H9 (cell line): ENCODE measurements at regions not wholly inside any gene's neighbourhood (a gene's known extent, or its start where the extent isn't known, plus 50 kb on each side); places are given as distances from the start of the nearest gene placed in this dataset.

Experiments
- DNase-seq: peaks from one replicate; pipeline ENCODE4 v3.0.0-alpha.2; 2017
- H2AFZ ChIP-seq: one replicate; pipeline ENCODE4 v1.6.1; 2013; ENCODE audit warnings: mild to moderate bottlenecking, low read length, control low read depth, moderate library complexity
- H2AK5ac ChIP-seq: 2 replicates; pipeline ENCODE4 v1.6.1; 2013; ENCODE audit warnings: low read length, control low read depth, mixed read lengths; ENCODE audit not compliant: insufficient read length
- H2BK120ac ChIP-seq: one replicate; pipeline ENCODE4 v1.6.1; 2013; ENCODE audit warnings: low read depth, mild to moderate bottlenecking, low read length, control low read depth, inconsistent platforms; ENCODE audit not compliant: poor library complexity, severe bottlenecking
- H2BK12ac ChIP-seq: 2 replicates; pipeline ENCODE4 v1.6.1; 2013; ENCODE audit warnings: low read length, control low read depth, mixed read lengths, low read depth; ENCODE audit not compliant: insufficient read length
- H2BK15ac ChIP-seq: 2 replicates; pipeline ENCODE4 v1.6.1; 2013; ENCODE audit warnings: low read depth, low read length, control low read depth
- H2BK20ac ChIP-seq: one replicate; pipeline ENCODE4 v1.6.1; 2013; ENCODE audit warnings: low read depth, mild to moderate bottlenecking, low read length, control low read depth, inconsistent platforms; ENCODE audit not compliant: poor library complexity, severe bottlenecking
- H2BK5ac ChIP-seq: 2 replicates; pipeline ENCODE4 v1.6.1; 2013; ENCODE audit warnings: low read length, control low read depth, mixed read lengths; ENCODE audit not compliant: insufficient read length
- H3K14ac ChIP-seq: 2 replicates; pipeline ENCODE4 v1.6.1; 2013; ENCODE audit warnings: low read length, control low read depth; ENCODE audit not compliant: insufficient read depth
- H3K18ac ChIP-seq: 2 replicates; pipeline ENCODE4 v1.6.1; 2013; ENCODE audit warnings: low read depth, mild to moderate bottlenecking, mixed read lengths, low read length, control low read depth; ENCODE audit not compliant: insufficient read length
- H3K23ac ChIP-seq: 2 replicates; pipeline ENCODE4 v1.6.1; 2013; ENCODE audit warnings: low read length, control low read depth, mixed read lengths, low read depth; ENCODE audit not compliant: insufficient read length
- H3K23me2 ChIP-seq: 2 replicates; pipeline ENCODE4 v1.6.1; 2013; ENCODE audit warnings: low read depth, mild to moderate bottlenecking, mixed read lengths, low read length, control low read depth; ENCODE audit not compliant: insufficient read length, poor library complexity, severe bottlenecking
- H3K27ac ChIP-seq: 2 replicates; pipeline ENCODE4 v1.5.1; 2013; ENCODE audit warnings: low read length, control low read depth, mixed read lengths, low read depth; ENCODE audit not compliant: insufficient read length
- H3K27me3 ChIP-seq: 2 replicates; pipeline ENCODE4 v1.6.1; 2013; ENCODE audit warnings: low read length, control low read depth, inconsistent platforms; ENCODE audit not compliant: insufficient read depth
- H3K4ac ChIP-seq: 2 replicates; pipeline ENCODE4 v1.6.1; 2013; ENCODE audit warnings: low read depth, mild to moderate bottlenecking, control low read depth, inconsistent platforms, low read length, moderate library complexity
- H3K4me1 ChIP-seq: 2 replicates; pipeline ENCODE4 v1.6.1; 2013; ENCODE audit warnings: low read length, control low read depth, inconsistent platforms; ENCODE audit not compliant: insufficient read depth
- H3K4me2 ChIP-seq: 2 replicates; pipeline ENCODE4 v1.6.1; 2013; ENCODE audit warnings: low read length, control low read depth, mixed read lengths; ENCODE audit not compliant: insufficient read length, insufficient read depth
- H3K56ac ChIP-seq: 2 replicates; pipeline ENCODE4 v1.6.1; 2013; ENCODE audit warnings: low read depth, mild to moderate bottlenecking, mixed read lengths, low read length, control low read depth; ENCODE audit not compliant: insufficient read length
- H3K79me1 ChIP-seq: 2 replicates; pipeline ENCODE4 v1.6.1; 2013; ENCODE audit warnings: low read depth, mild to moderate bottlenecking, moderate library complexity, low read length, control low read depth, inconsistent platforms; ENCODE audit not compliant: insufficient read depth, poor library complexity, severe bottlenecking
- H3K79me2 ChIP-seq: 2 replicates; pipeline ENCODE4 v1.6.1; 2013; ENCODE audit warnings: low read length, control low read depth, inconsistent platforms; ENCODE audit not compliant: insufficient read depth
- H3K9ac ChIP-seq: 2 replicates; pipeline ENCODE4 v1.6.1; 2013; ENCODE audit warnings: low read length, control low read depth, mixed read lengths; ENCODE audit not compliant: insufficient read length; ENCODE audit errors: extremely low read depth
- H3K9me3 ChIP-seq: one replicate; pipeline ENCODE4 v1.6.1; 2013; ENCODE audit warnings: low read depth, low read length, inconsistent platforms; ENCODE audit not compliant: control insufficient read depth
- H3T11ph ChIP-seq: one replicate; pipeline ENCODE4 v1.6.1; 2013; ENCODE audit warnings: mild to moderate bottlenecking, low read length, control low read depth, inconsistent platforms
- H4K20me1 ChIP-seq: one replicate; pipeline ENCODE4 v1.6.1; 2013; ENCODE audit not compliant: control insufficient read depth, insufficient read length, insufficient read depth
- H4K5ac ChIP-seq: 2 replicates; pipeline ENCODE4 v1.6.1; 2013; ENCODE audit warnings: low read depth, mild to moderate bottlenecking, mixed read lengths, low read length, control low read depth; ENCODE audit not compliant: insufficient read length
- H4K8ac ChIP-seq: replicated peaks from 2 replicates; pipeline ENCODE4 v1.6.1; 2013; ENCODE audit warnings: low read length, control low read depth, mixed read lengths, low read depth; ENCODE audit not compliant: insufficient read length
- H4K91ac ChIP-seq: 2 replicates; pipeline ENCODE4 v1.6.1; 2013; ENCODE audit warnings: low read depth, mild to moderate bottlenecking, moderate library complexity, mixed read lengths, low read length, control low read depth; ENCODE audit not compliant: insufficient read length
- H3K27ac Mint-ChIP-seq, 3 experiments: 2 replicates in 2 of 3; 3 replicates in 1 of 3; pipeline ENCODE4 v1.8.0; 2020 to 2021; ENCODE audit warnings: mixed read lengths in 3 of 3, mild to moderate bottlenecking in 1 of 3, moderate library complexity in 1 of 3
- H3K27me3 Mint-ChIP-seq: 2 replicates; pipeline ENCODE4 v1.8.0; 2021; ENCODE audit warnings: low read depth, mild to moderate bottlenecking, moderate library complexity, mixed read lengths
- H3K36me3 Mint-ChIP-seq, 3 experiments: 2 replicates in 2 of 3; 3 replicates in 1 of 3; pipeline ENCODE4 v1.8.0; 2020 to 2021; ENCODE audit warnings: low read depth in 3 of 3, mixed read lengths in 3 of 3; ENCODE audit not compliant: insufficient read depth in 1 of 3
- H3K4me1 Mint-ChIP-seq, 2 experiments: 2 replicates each; pipeline ENCODE4 v1.8.0; 2020; ENCODE audit warnings: mixed read lengths in 2 of 2
- H3K4me3 Mint-ChIP-seq, 2 experiments: 2 replicates in 1 of 2; 3 replicates in 1 of 2; pipeline ENCODE4 v1.8.0; 2020 to 2021; ENCODE audit warnings: mild to moderate bottlenecking in 2 of 2, mixed read lengths in 2 of 2, moderate library complexity in 1 of 2
- H3K9me3 Mint-ChIP-seq, 2 experiments: 2 replicates in 1 of 2; 3 replicates in 1 of 2; pipeline ENCODE4 v1.8.0; 2020; ENCODE audit warnings: mild to moderate bottlenecking in 2 of 2, mixed read lengths in 2 of 2, moderate library complexity in 1 of 2
- WGBS: extraction: QIAGEN DNeasy Blood & Tissue Kit; methylation state at CpG from one replicate; pipeline ENCODE4 v1.1.7; 2013; ENCODE audit warnings: missing lambda C conversion rate, low lambda C conversion rate, mixed read lengths; ENCODE audit not compliant: insufficient read length; ENCODE audit errors: extremely low coverage; 5-methylcytosine and 5-hydroxymethylcytosine counted together
- TF ChIP-seq, protein P1 (sequence below): fragments of 200-600 bp; sonication (generic); conservative IDR thresholded peaks from 3 replicates; pipeline ENCODE4 v1.8.0; 2021; ENCODE audit warnings: antibody characterized with exemption, mild to moderate bottlenecking

DNA sequence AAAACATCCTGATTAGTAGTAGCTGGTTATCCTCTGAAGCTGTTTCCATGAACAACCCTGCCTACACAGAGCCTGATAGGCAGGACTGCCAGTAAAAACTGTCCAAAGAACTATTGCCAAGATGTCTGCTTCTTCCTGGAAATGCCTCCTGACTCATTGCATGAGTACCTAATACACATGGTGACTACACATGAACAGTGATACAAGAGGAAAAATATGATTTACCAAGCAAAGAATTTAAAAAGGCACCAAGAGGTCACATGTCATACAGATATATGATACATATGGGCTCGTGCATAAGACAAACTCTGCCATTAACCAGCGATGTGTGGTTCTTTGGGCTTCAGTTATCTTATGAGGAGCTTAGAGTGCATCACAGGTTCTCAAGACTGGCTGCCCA, 552.3 kb downstream of the SLC16A7 start:
- H3K56ac ChIP-seq, result no peak overlapping the region
- H3K79me1 ChIP-seq, result no peaks in the 10 kb centered on the region
- no peaks in the 10 kb centered on the region for H3K27me3 Mint-ChIP-seq
- no peak overlapping the region for H3K23ac ChIP-seq
- H3K4me1 ChIP-seq, result no peaks in the 10 kb centered on the region
- H2BK12ac ChIP-seq, result no peak overlapping the region
- H3K36me3 Mint-ChIP-seq, result peaks cover 0 to 5% (median 0%) of the 10 kb centered on the region in 3 experiments; a peak in 1 of 7 replicates
- no peak overlapping the region for H4K91ac ChIP-seq
- H3T11ph ChIP-seq, result no peak overlapping the region
- no peak overlapping the region for H3K14ac ChIP-seq
- no peak overlapping the region for H4K8ac ChIP-seq
- H2AK5ac ChIP-seq, result no peak overlapping the region
- H3K4me3 Mint-ChIP-seq, result no peak overlapping the region
- WGBS, result no CpG with 5 or more reads among the region's 2 CpGs
- no peak overlapping the region for H3K4ac ChIP-seq
- H3K79me2 ChIP-seq, result no peaks in the 10 kb centered on the region
- no peak overlapping the region for H3K9ac ChIP-seq
- H2BK5ac ChIP-seq, result no peak overlapping the region
- H3K27ac Mint-ChIP-seq, result no peak overlapping the region
- H3K23me2 ChIP-seq, result no peaks in the 10 kb centered on the region
- H3K18ac ChIP-seq, result no peak overlapping the region
- no peak overlapping the region for H3K27ac ChIP-seq
- no peaks in the 10 kb centered on the region for H3K4me1 Mint-ChIP-seq
- no peak overlapping the region for H2BK120ac ChIP-seq
- TF ChIP-seq, protein P1, sequence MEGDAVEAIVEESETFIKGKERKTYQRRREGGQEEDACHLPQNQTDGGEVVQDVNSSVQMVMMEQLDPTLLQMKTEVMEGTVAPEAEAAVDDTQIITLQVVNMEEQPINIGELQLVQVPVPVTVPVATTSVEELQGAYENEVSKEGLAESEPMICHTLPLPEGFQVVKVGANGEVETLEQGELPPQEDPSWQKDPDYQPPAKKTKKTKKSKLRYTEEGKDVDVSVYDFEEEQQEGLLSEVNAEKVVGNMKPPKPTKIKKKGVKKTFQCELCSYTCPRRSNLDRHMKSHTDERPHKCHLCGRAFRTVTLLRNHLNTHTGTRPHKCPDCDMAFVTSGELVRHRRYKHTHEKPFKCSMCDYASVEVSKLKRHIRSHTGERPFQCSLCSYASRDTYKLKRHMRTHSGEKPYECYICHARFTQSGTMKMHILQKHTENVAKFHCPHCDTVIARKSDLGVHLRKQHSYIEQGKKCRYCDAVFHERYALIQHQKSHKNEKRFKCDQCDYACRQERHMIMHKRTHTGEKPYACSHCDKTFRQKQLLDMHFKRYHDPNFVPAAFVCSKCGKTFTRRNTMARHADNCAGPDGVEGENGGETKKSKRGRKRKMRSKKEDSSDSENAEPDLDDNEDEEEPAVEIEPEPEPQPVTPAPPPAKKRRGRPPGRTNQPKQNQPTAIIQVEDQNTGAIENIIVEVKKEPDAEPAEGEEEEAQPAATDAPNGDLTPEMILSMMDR, result no peak
- peaks cover 0 to 3% of the 10 kb centered on the region in 2 experiments; a peak in 3 of 5 replicates for H3K9me3 Mint-ChIP-seq
- no peaks in the 10 kb centered on the region for H4K20me1 ChIP-seq
- no peak overlapping the region for H3K4me2 ChIP-seq
- DNase-seq, result no peak
- H2BK15ac ChIP-seq, result no peak overlapping the region
- H4K5ac ChIP-seq, result no peak overlapping the region
- no peak overlapping the region for H2BK20ac ChIP-seq
- no peaks in the 10 kb centered on the region for H3K27me3 ChIP-seq
- no peak overlapping the region for H2AFZ ChIP-seq
- H3K9me3 ChIP-seq, result no peaks in the 10 kb centered on the region
